Left ventricle myocardium inferior (tissue), 1 donor: ENCODE measurements at regions not wholly inside any gene's neighbourhood (a gene's known extent, or its start where the extent isn't known, plus 50 kb on each side); places are given as distances from the start of the nearest gene placed in this dataset.
"Not testable (repeated sequence)": the region's sequence is repeated elsewhere in the genome, so short reads cannot be mapped to it uniquely, and the experiment has no call there.

ENCODE experiments used
- DNase-seq: peaks from one replicate; pipeline ENCODE4 v3.0.0-alpha.2; 2020
- H3K27ac ChIP-seq: fragments of 200-600 bp; replicated peaks from 2 replicates; pipeline ENCODE4 v1.8.0; 2021
- H3K27me3 ChIP-seq: fragments of 200-600 bp; 2 replicates; pipeline ENCODE4 v1.8.0; 2021; ENCODE audit warnings: low read depth
- H3K36me3 ChIP-seq: fragments of 200-600 bp; 2 replicates; pipeline ENCODE4 v1.8.0; 2021
- H3K4me1 ChIP-seq: fragments of 200-600 bp; 2 replicates; pipeline ENCODE4 v1.8.0; 2021
- H3K4me3 ChIP-seq: fragments of 200-600 bp; 2 replicates; pipeline ENCODE4 v1.8.0; 2021; ENCODE audit warnings: mild to moderate bottlenecking, moderate library complexity
- H3K9me3 ChIP-seq: fragments of 200-600 bp; replicated peaks from 2 replicates; pipeline ENCODE4 v1.8.0; 2021
- CTCF ChIP-seq: fragments of 200-600 bp; IDR thresholded peaks from 2 replicates; pipeline ENCODE4 v1.8.0; 2021; ENCODE audit warnings: antibody characterized with exemption, mild to moderate bottlenecking, borderline replicate concordance
- intact Hi-C: fragments of 100-400 bp; cut with micrococcal nuclease; formaldehyde crosslinking; loops from one replicate; pipeline ENCODE4 v1.11.0; 2022
- donor health status: DM: no; HTN: yes; CAD: no; lungs with severe emphysema.

- Histone ChIP-seq H3K27ac (no peak overlapping the region), H3K9me3 (no peaks in the 10 kb centered on the region), H3K4me1 (no peaks in the 10 kb centered on the region), H3K36me3 (no peaks in the 10 kb centered on the region), H3K27me3 (no peaks in the 10 kb centered on the region), H3K4me3 (no peak overlapping the region)
- no peak for DNase-seq
- intact Hi-C loops: no loop called here
- no peak for TF ChIP-seq CTCF
Observed at GRCh38 chr10:21387868-21388267, 137.6 kb downstream of the SKIDA1 start.

- no peak overlapping the region for H3K4me3 ChIP-seq
- H3K36me3 ChIP-seq: no peaks in the 10 kb centered on the region
- no peaks in the 10 kb centered on the region for H3K27me3 ChIP-seq
- no peaks in the 10 kb centered on the region for H3K4me1 ChIP-seq
- H3K27ac ChIP-seq: no peak overlapping the region
- no peaks in the 10 kb centered on the region for H3K9me3 ChIP-seq
- no peak for DNase-seq
- intact Hi-C loops: no loop called here
- no peak for TF ChIP-seq CTCF
Observed at GRCh38 chr10:21385996-21386585, 139.4 kb downstream of the SKIDA1 start.

GRCh38 chr10:21385536-21385935, 139.9 kb downstream of the SKIDA1 start:
- H3K27ac ChIP-seq: no peak overlapping the region
- no peak for DNase-seq
- TF ChIP-seq CTCF: no peak
- H3K27me3 ChIP-seq: no peaks in the 10 kb centered on the region
- no peaks in the 10 kb centered on the region for H3K9me3 ChIP-seq
- no peak overlapping the region for H3K4me3 ChIP-seq
- no peaks in the 10 kb centered on the region for H3K36me3 ChIP-seq
- H3K4me1 ChIP-seq: no peaks in the 10 kb centered on the region
- intact Hi-C loops: no loop called here

GRCh38 chr10:21379143-21379542, 146.3 kb downstream of the SKIDA1 start:
- intact Hi-C loops: no loop called here
- no peaks in the 10 kb centered on the region for H3K4me1 ChIP-seq

GRCh38 chr10:21375274-21375673, 150.2 kb downstream of the SKIDA1 start:
- peaks cover 13% of the 10 kb centered on the region for H3K4me1 ChIP-seq
- H3K4me3 ChIP-seq, H3K27me3 ChIP-seq, DNase-seq, intact Hi-C loops, H3K27ac ChIP-seq, H3K36me3 ChIP-seq, H3K9me3 ChIP-seq: not testable (repeated sequence)

More at GRCh38 chr10:21379143-21379542, 146.3 kb downstream of the SKIDA1 start:
- Histone ChIP-seq H3K27me3 (no peaks in the 10 kb centered on the region), H3K27ac (no peak overlapping the region), H3K36me3 (no peaks in the 10 kb centered on the region), H3K4me3 (no peak overlapping the region), H3K9me3 (no peaks in the 10 kb centered on the region)
- no peak for DNase-seq
- TF ChIP-seq CTCF: no peak

GRCh38 chr10:21373881-21374280, 151.6 kb downstream of the SKIDA1 start:
- H3K27ac ChIP-seq, H3K9me3 ChIP-seq, H3K27me3 ChIP-seq, H3K36me3 ChIP-seq, intact Hi-C loops, DNase-seq, H3K4me3 ChIP-seq: not testable (repeated sequence)
- H3K4me1 ChIP-seq: peaks cover 23% of the 10 kb centered on the region
